ENCODE measurements at regions not wholly inside any gene's neighbourhood (a gene's known extent, or its start where the extent isn't known, plus 50 kb on each side); places are given as distances from the start of the nearest gene placed in this dataset.

DNA sequence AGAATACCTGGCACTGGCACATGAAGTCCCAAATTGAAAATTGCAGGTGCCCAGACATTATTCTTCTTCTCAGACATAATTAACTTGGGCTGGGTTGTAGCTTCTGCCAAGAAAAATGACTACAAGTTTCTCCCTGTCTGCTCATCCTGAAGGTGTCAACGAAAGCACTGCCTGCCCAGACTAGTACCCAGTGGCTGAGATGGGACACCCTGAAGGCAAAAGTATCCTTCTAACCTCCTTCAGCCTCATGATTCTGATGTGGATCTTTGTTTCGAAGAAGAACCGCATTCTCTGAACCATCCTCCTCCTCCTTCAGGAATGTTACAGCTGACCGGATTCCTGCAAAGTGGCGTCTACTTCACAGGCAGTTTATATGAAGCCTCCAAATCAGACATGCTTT, 161.1 kb upstream of the FST start:
- TF ChIP-seq, protein P1, sequence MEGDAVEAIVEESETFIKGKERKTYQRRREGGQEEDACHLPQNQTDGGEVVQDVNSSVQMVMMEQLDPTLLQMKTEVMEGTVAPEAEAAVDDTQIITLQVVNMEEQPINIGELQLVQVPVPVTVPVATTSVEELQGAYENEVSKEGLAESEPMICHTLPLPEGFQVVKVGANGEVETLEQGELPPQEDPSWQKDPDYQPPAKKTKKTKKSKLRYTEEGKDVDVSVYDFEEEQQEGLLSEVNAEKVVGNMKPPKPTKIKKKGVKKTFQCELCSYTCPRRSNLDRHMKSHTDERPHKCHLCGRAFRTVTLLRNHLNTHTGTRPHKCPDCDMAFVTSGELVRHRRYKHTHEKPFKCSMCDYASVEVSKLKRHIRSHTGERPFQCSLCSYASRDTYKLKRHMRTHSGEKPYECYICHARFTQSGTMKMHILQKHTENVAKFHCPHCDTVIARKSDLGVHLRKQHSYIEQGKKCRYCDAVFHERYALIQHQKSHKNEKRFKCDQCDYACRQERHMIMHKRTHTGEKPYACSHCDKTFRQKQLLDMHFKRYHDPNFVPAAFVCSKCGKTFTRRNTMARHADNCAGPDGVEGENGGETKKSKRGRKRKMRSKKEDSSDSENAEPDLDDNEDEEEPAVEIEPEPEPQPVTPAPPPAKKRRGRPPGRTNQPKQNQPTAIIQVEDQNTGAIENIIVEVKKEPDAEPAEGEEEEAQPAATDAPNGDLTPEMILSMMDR (IDR thresholded peaks at IDR 0.05; ENCODE audit: low read depth, low read length, missing input control), result no peak
- TF ChIP-seq, protein P2, sequence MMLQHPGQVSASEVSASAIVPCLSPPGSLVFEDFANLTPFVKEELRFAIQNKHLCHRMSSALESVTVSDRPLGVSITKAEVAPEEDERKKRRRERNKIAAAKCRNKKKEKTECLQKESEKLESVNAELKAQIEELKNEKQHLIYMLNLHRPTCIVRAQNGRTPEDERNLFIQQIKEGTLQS (IDR thresholded peaks at IDR 0.05), result no peak
- no peak for TF ChIP-seq TAF1 (conservative IDR thresholded peaks at IDR 0.05)
- TF ChIP-seq JUND (IDR thresholded peaks at IDR 0.05), result no peak

All from liver (tissue), 3 donors.